ENCODE measurements at regions not wholly inside any gene's neighbourhood (a gene's known extent, or its start where the extent isn't known, plus 50 kb on each side); places are given as distances from the start of the nearest gene placed in this dataset.

- TF ChIP-seq CTCF (IDR thresholded peaks at IDR 0.05) (no peak), POLR2A (IDR thresholded peaks at IDR 0.05) (no peak)
These were observed 483.6 kb downstream of the GBE1 start for GRCh38 chr3:81277853-81278252.

Data from testis (tissue), 2 donors.